ENCODE measurements at regions not wholly inside any gene's neighbourhood (a gene's known extent, or its start where the extent isn't known, plus 50 kb on each side); places are given as distances from the start of the nearest gene placed in this dataset.

GRCh38 chr5:29054694-29055093, 2016.3 kb upstream of the CDH9 start:
- Mint-ChIP-seq H3K9me3 (no peaks in the 10 kb centered on the region), H3K4me3 (no peak overlapping the region), H3K36me3 (ENCODE audit: low read depth) (no peaks in the 10 kb centered on the region), H3K4me1 (no peaks in the 10 kb centered on the region), H3K27me3 (ENCODE audit: low read depth) (no peaks in the 10 kb centered on the region), H3K27ac (peak overlapping the region in 1 of 3 experiments; percentile 66)
- TF ChIP-seq, protein P1, sequence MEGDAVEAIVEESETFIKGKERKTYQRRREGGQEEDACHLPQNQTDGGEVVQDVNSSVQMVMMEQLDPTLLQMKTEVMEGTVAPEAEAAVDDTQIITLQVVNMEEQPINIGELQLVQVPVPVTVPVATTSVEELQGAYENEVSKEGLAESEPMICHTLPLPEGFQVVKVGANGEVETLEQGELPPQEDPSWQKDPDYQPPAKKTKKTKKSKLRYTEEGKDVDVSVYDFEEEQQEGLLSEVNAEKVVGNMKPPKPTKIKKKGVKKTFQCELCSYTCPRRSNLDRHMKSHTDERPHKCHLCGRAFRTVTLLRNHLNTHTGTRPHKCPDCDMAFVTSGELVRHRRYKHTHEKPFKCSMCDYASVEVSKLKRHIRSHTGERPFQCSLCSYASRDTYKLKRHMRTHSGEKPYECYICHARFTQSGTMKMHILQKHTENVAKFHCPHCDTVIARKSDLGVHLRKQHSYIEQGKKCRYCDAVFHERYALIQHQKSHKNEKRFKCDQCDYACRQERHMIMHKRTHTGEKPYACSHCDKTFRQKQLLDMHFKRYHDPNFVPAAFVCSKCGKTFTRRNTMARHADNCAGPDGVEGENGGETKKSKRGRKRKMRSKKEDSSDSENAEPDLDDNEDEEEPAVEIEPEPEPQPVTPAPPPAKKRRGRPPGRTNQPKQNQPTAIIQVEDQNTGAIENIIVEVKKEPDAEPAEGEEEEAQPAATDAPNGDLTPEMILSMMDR (IDR thresholded peaks at IDR 0.05; ENCODE audit: unreplicated experiment in 3 of 3) = no peak

- peak overlapping the region in 1 of 3 experiments; percentile 66 for H3K27ac Mint-ChIP-seq
- H3K36me3 Mint-ChIP-seq (ENCODE audit: low read depth) = no peaks in the 10 kb centered on the region
- H3K27me3 Mint-ChIP-seq (ENCODE audit: low read depth) = no peaks in the 10 kb centered on the region
- no peak overlapping the region for H3K4me3 Mint-ChIP-seq
- no peaks in the 10 kb centered on the region for H3K4me1 Mint-ChIP-seq
- TF ChIP-seq, protein P1 (IDR thresholded peaks at IDR 0.05; ENCODE audit: unreplicated experiment in 3 of 3) = no peak
- H3K9me3 Mint-ChIP-seq = no peaks in the 10 kb centered on the region
These were observed 2015.9 kb upstream of the CDH9 start for GRCh38 chr5:29054282-29054681.

GRCh38 chr5:29051509-29051908, 2013.1 kb upstream of the CDH9 start:
- H3K4me1 Mint-ChIP-seq = no peaks in the 10 kb centered on the region
- no peaks in the 10 kb centered on the region for H3K9me3 Mint-ChIP-seq
- TF ChIP-seq, protein P1 (IDR thresholded peaks at IDR 0.05; ENCODE audit: unreplicated experiment in 3 of 3) = no peak
- no peaks in the 10 kb centered on the region for H3K36me3 Mint-ChIP-seq (ENCODE audit: low read depth)
- no peak overlapping the region for H3K4me3 Mint-ChIP-seq
- no peak overlapping the region for H3K27ac Mint-ChIP-seq
- H3K27me3 Mint-ChIP-seq (ENCODE audit: low read depth) = no peaks in the 10 kb centered on the region

- Mint-ChIP-seq H3K4me3 (no peak overlapping the region), H3K27me3 (ENCODE audit: low read depth) (no peaks in the 10 kb centered on the region), H3K4me1 (no peaks in the 10 kb centered on the region), H3K36me3 (ENCODE audit: low read depth) (no peaks in the 10 kb centered on the region), H3K27ac (no peak overlapping the region), H3K9me3 (no peaks in the 10 kb centered on the region)
- TF ChIP-seq, protein P1 (IDR thresholded peaks at IDR 0.05; ENCODE audit: unreplicated experiment in 3 of 3) = no peak
These were observed 2003.8 kb upstream of the CDH9 start for GRCh38 chr5:29042152-29042551.

GRCh38 chr5:29040404-29040803, 2002.0 kb upstream of the CDH9 start:
- TF ChIP-seq, protein P1 (IDR thresholded peaks at IDR 0.05; ENCODE audit: unreplicated experiment in 3 of 3) = no peak
- H3K4me3 Mint-ChIP-seq = no peak overlapping the region
- H3K9me3 Mint-ChIP-seq = no peaks in the 10 kb centered on the region
- no peaks in the 10 kb centered on the region for H3K36me3 Mint-ChIP-seq (ENCODE audit: low read depth)
- H3K27ac Mint-ChIP-seq = no peak overlapping the region
- no peaks in the 10 kb centered on the region for H3K4me1 Mint-ChIP-seq
- H3K27me3 Mint-ChIP-seq (ENCODE audit: low read depth) = no peaks in the 10 kb centered on the region

- no peaks in the 10 kb centered on the region for H3K36me3 Mint-ChIP-seq (ENCODE audit: low read depth)
- no peak overlapping the region for H3K27ac Mint-ChIP-seq
- no peaks in the 10 kb centered on the region for H3K27me3 Mint-ChIP-seq (ENCODE audit: low read depth)
- H3K4me3 Mint-ChIP-seq = no peak overlapping the region
- no peaks in the 10 kb centered on the region for H3K4me1 Mint-ChIP-seq
- TF ChIP-seq, protein P1 (IDR thresholded peaks at IDR 0.05; ENCODE audit: unreplicated experiment in 3 of 3) = no peak
- no peaks in the 10 kb centered on the region for H3K9me3 Mint-ChIP-seq
These were observed 2001.6 kb upstream of the CDH9 start for GRCh38 chr5:29039994-29040393.

Measured in nephron (organoid).